ENCODE measurements at regions not wholly inside any gene's neighbourhood (a gene's known extent, or its start where the extent isn't known, plus 50 kb on each side); places are given as distances from the start of the nearest gene placed in this dataset.
A peak's percentile ranks its signal among the peaks of the same experiment; 100 is the strongest.
"Not testable (repeated sequence)": the region's sequence is repeated elsewhere in the genome, so short reads cannot be mapped to it uniquely, and the experiment has no call there.

GRCh38 chr16:22692916-22693637 lies 120.9 kb upstream of the HS3ST2 start:
- FAIRE-seq, result no peak
- Histone ChIP-seq H3K4me1 (ENCODE audit: control insufficient read depth in 2 of 3, insufficient read depth in 2 of 3, low read depth in 1 of 3, low read length in 3 of 3) (no peaks in the 10 kb centered on the region), H3K4me3 (ENCODE audit: low read length in 3 of 3) (no peak overlapping the region), H3K27me3 (ENCODE audit: control insufficient read depth, insufficient read depth, low read length) (no peaks in the 10 kb centered on the region), H3K27ac (ENCODE audit: low read depth in 2 of 2, low read length in 2 of 2) (no peak overlapping the region), H3K36me3 (ENCODE audit: control insufficient read depth in 2 of 3, insufficient read depth in 3 of 3, low read length in 3 of 3) (no peaks in the 10 kb centered on the region), H3K9ac (ENCODE audit: low read length in 3 of 3) (no peak overlapping the region), H3K9me3 (ENCODE audit: control insufficient read depth in 2 of 3, insufficient read depth in 1 of 3, low read length in 3 of 3) (no peaks in the 10 kb centered on the region)
- TF ChIP-seq, protein P1, sequence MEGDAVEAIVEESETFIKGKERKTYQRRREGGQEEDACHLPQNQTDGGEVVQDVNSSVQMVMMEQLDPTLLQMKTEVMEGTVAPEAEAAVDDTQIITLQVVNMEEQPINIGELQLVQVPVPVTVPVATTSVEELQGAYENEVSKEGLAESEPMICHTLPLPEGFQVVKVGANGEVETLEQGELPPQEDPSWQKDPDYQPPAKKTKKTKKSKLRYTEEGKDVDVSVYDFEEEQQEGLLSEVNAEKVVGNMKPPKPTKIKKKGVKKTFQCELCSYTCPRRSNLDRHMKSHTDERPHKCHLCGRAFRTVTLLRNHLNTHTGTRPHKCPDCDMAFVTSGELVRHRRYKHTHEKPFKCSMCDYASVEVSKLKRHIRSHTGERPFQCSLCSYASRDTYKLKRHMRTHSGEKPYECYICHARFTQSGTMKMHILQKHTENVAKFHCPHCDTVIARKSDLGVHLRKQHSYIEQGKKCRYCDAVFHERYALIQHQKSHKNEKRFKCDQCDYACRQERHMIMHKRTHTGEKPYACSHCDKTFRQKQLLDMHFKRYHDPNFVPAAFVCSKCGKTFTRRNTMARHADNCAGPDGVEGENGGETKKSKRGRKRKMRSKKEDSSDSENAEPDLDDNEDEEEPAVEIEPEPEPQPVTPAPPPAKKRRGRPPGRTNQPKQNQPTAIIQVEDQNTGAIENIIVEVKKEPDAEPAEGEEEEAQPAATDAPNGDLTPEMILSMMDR (IDR thresholded peaks at IDR 0.05; ENCODE audit: borderline replicate concordance, extremely low read depth, insufficient read depth), result no peak
- DNase-seq, result no peak
- intact Hi-C loops (cut with DNase I), result no loop called here

GRCh38 chr16:22693638-22694340 lies 120.2 kb upstream of the HS3ST2 start:
- H3K27ac ChIP-seq (ENCODE audit: low read depth in 2 of 2, low read length in 2 of 2), result no peak overlapping the region

GRCh38 chr16:22694887-22695382 lies 119.0 kb upstream of the HS3ST2 start:
- TF ChIP-seq, protein P1 (IDR thresholded peaks at IDR 0.05; ENCODE audit: borderline replicate concordance, extremely low read depth, insufficient read depth), result no peak
- Histone ChIP-seq H3K9me3 (ENCODE audit: control insufficient read depth in 2 of 3, insufficient read depth in 1 of 3, low read length in 3 of 3) (no peaks in the 10 kb centered on the region), H3K9ac (ENCODE audit: low read length in 3 of 3) (no peak overlapping the region), H3K27ac (ENCODE audit: low read depth in 2 of 2, low read length in 2 of 2) (peak overlapping the region in 1 of 2 donors; percentile 6), H3K4me3 (ENCODE audit: low read length in 3 of 3) (no peak overlapping the region), H3K36me3 (ENCODE audit: control insufficient read depth in 2 of 3, insufficient read depth in 3 of 3, low read length in 3 of 3) (no peaks in the 10 kb centered on the region), H3K27me3 (ENCODE audit: control insufficient read depth, insufficient read depth, low read length) (no peaks in the 10 kb centered on the region), H3K4me1 (ENCODE audit: control insufficient read depth in 2 of 3, insufficient read depth in 2 of 3, low read depth in 1 of 3, low read length in 3 of 3) (no peaks in the 10 kb centered on the region)
- FAIRE-seq (no peak), DNase-seq (no peak)
- intact Hi-C loops (cut with DNase I), result loop anchor here (5.0 kb wide), 1 partner anchor 1113 kb away; no protein-coding TSS in a partner anchor

More at GRCh38 chr16:22693638-22694340, 120.2 kb upstream of the HS3ST2 start:
- intact Hi-C loops (cut with DNase I), result no loop called here
- TF ChIP-seq, protein P1 (IDR thresholded peaks at IDR 0.05; ENCODE audit: borderline replicate concordance, extremely low read depth, insufficient read depth), result no peak
- H3K9ac ChIP-seq (ENCODE audit: low read length in 3 of 3), result no peak overlapping the region
- H3K4me1 ChIP-seq (ENCODE audit: control insufficient read depth in 2 of 3, insufficient read depth in 2 of 3, low read depth in 1 of 3, low read length in 3 of 3), result no peaks in the 10 kb centered on the region
- FAIRE-seq (no peak), DNase-seq (no peak)
- H3K36me3 ChIP-seq (ENCODE audit: control insufficient read depth in 2 of 3, insufficient read depth in 3 of 3, low read length in 3 of 3), result no peaks in the 10 kb centered on the region
- no peaks in the 10 kb centered on the region for H3K27me3 ChIP-seq (ENCODE audit: control insufficient read depth, insufficient read depth, low read length)
- H3K9me3 ChIP-seq (ENCODE audit: control insufficient read depth in 2 of 3, insufficient read depth in 1 of 3, low read length in 3 of 3), result no peaks in the 10 kb centered on the region
- H3K4me3 ChIP-seq (ENCODE audit: low read length in 3 of 3), result no peak overlapping the region

- H3K9ac ChIP-seq (ENCODE audit: low read length in 3 of 3); H3K27ac ChIP-seq (ENCODE audit: low read depth in 2 of 2, low read length in 2 of 2); H3K9me3 ChIP-seq (ENCODE audit: control insufficient read depth in 2 of 3, insufficient read depth in 1 of 3, low read length in 3 of 3); H3K4me3 ChIP-seq (ENCODE audit: low read length in 3 of 3); H3K27me3 ChIP-seq (ENCODE audit: control insufficient read depth, insufficient read depth, low read length); H3K4me1 ChIP-seq (ENCODE audit: control insufficient read depth in 2 of 3, insufficient read depth in 2 of 3, low read depth in 1 of 3, low read length in 3 of 3); DNase-seq; FAIRE-seq; H3K36me3 ChIP-seq (ENCODE audit: control insufficient read depth in 2 of 3, insufficient read depth in 3 of 3, low read length in 3 of 3): not testable (repeated sequence)
- intact Hi-C loops (cut with DNase I), result loop anchor here (5.0 kb wide), 1 partner anchor 1113 kb away; no protein-coding TSS in a partner anchor
Observed at GRCh38 chr16:22695773-22696172, 118.2 kb upstream of the HS3ST2 start.

Data from kidney (tissue), 13 donors.